ENCODE measurements at regions not wholly inside any gene's neighbourhood (a gene's known extent, or its start where the extent isn't known, plus 50 kb on each side); places are given as distances from the start of the nearest gene placed in this dataset.
"Not testable (repeated sequence)": the region's sequence is repeated elsewhere in the genome, so short reads cannot be mapped to it uniquely, and the experiment has no call there.

- in situ Hi-C loops (cut with HindIII; ENCODE audit: low pct_unique_long_range_greater_than_20kb, low sequenced_read_pairs), result no loop called here
- no peak for DNase-seq (ENCODE audit: low read depth, low spot score)
These were observed 238.8 kb downstream of the RNF152 start for GRCh38 chr18:61653823-61654551.

GRCh38 chr18:61651880-61652268 lies 240.9 kb downstream of the RNF152 start:
- DNase-seq (ENCODE audit: low read depth, low spot score), result peak; percentile 90
- in situ Hi-C loops (cut with HindIII; ENCODE audit: low pct_unique_long_range_greater_than_20kb, low sequenced_read_pairs), result no loop called here

GRCh38 chr18:61651145-61651879 lies 241.5 kb downstream of the RNF152 start:
- DNase-seq (ENCODE audit: low read depth, low spot score), result peak; percentile 48
- in situ Hi-C loops (cut with HindIII; ENCODE audit: low pct_unique_long_range_greater_than_20kb, low sequenced_read_pairs), result no loop called here

GRCh38 chr18:61643884-61644647 lies 248.7 kb downstream of the RNF152 start:
- in situ Hi-C loops (cut with HindIII; ENCODE audit: low pct_unique_long_range_greater_than_20kb, low sequenced_read_pairs), result no loop called here

DNA sequence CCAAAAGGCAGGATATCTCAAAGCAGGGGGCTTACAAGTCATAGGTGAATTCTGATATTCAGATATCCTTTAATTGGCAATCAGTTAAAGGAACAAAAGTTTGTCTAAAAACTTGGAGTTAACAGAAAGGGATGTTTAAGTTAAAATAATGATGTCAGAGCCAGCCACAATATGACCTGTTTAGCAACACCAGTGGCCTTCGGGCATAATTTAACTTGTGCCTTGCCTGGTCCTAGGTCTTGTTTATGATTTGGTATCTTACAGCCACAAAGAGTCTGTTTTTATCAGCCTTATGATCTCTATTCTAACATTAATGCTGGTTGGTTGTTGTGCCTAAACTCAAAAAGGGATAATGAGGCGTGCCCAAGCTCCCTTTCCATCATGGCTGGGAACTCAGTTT lies 252.9 kb downstream of the RNF152 start:
- in situ Hi-C loops (cut with HindIII; ENCODE audit: low pct_unique_long_range_greater_than_20kb, low sequenced_read_pairs), result no loop called here

More at GRCh38 chr18:61643884-61644647, 248.7 kb downstream of the RNF152 start:
- peak; percentile 24 for DNase-seq (ENCODE audit: low read depth, low spot score)

DNA sequence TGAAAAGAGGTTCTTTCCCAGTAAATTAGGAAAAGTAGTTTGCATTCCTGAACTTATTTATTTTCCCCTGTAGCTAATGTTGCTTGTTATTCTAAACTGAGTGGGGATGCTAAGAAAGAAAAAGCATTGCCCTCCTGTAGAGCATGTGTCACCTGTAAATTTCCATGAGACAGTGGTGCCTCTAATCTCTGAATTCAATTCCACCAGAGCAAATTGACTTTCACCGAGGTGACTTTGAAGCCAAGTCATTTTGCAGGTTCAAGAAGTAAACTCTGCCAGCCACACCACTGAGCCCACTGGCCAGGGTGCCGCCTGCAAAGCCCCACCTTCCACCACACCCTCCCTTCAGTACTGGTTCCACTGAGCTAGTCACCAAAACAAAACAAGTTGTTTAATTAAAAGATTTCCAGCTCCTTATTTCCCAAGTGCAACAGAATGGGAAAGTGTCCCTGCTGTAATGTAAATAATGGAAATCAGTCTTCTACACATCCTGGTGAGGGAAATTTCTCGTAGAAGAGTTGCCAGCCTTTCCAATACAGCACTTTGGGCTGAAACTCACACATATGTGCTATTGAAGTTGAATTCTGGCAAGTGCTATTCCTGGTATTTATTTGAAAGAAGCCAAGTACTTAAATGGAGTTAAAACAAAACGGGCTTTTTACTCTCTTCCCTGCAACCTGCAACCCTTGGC lies 254.8 kb downstream of the RNF152 start:
- no peak for DNase-seq (ENCODE audit: low read depth, low spot score)
- in situ Hi-C loops (cut with HindIII; ENCODE audit: low pct_unique_long_range_greater_than_20kb, low sequenced_read_pairs), result no loop called here

More for the DNA sequence above, 252.9 kb downstream of the RNF152 start:
- DNase-seq (ENCODE audit: low read depth, low spot score), result no peak

- DNase-seq (ENCODE audit: low read depth, low spot score), result no peak
- in situ Hi-C loops (cut with HindIII; ENCODE audit: low pct_unique_long_range_greater_than_20kb, low sequenced_read_pairs), result no loop called here
These were observed 255.5 kb downstream of the RNF152 start for GRCh38 chr18:61637319-61637718.

- peak; percentile 61 for DNase-seq (ENCODE audit: low read depth, low spot score)
- in situ Hi-C loops (cut with HindIII; ENCODE audit: low pct_unique_long_range_greater_than_20kb, low sequenced_read_pairs), result no loop called here
These were observed 256.8 kb downstream of the RNF152 start for GRCh38 chr18:61635901-61636528.

DNA sequence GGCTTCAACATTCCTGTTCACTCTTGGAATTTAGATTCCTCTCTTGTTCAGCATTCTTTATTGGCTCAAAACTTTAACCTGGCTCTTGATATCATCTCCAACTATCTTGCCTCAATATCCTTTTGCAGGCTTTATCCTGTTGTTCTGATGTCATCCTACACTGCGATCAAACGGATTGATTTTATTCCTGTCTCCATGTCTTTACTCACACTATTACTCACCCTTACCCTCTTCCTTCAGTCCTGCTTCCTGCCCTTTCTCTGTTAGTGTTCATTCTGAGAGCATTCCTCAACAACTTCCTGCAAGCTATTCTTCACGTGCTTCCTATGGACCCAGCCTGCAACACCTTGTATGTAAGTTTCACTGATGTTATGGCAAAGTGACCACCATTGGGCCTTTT lies 264.7 kb downstream of the RNF152 start:
- DNase-seq (ENCODE audit: low read depth, low spot score), result no peak
- in situ Hi-C loops (cut with HindIII; ENCODE audit: low pct_unique_long_range_greater_than_20kb, low sequenced_read_pairs), result no loop called here

- DNase-seq (ENCODE audit: low read depth, low spot score); in situ Hi-C loops (cut with HindIII; ENCODE audit: low pct_unique_long_range_greater_than_20kb, low sequenced_read_pairs): not testable (repeated sequence)
These were observed 268.2 kb downstream of the RNF152 start for GRCh38 chr18:61624631-61625030.

- in situ Hi-C loops (cut with HindIII; ENCODE audit: low pct_unique_long_range_greater_than_20kb, low sequenced_read_pairs), result no loop called here
- DNase-seq (ENCODE audit: low read depth, low spot score), result no peak
These were observed 273.0 kb downstream of the RNF152 start for GRCh38 chr18:61619783-61620182.

DNA sequence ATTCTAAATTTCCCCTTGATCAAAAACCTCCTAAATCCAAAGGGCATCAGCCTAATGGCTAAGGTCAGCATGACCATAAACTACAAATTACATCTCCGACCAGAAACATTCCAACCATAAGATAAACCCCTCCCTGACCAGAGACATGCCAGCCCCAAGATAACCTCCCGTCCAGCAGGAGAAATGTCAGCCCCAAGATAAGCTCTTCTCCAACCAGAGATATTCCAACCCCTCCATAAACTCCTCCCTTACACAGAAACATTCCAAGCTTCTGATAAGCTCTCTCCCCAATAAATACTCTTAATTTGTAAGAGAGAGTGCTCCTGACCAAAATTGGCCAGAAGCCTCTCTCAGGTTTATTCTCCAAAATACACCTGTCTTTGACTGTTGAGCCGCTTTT lies 274.0 kb downstream of the RNF152 start:
- DNase-seq (ENCODE audit: low read depth, low spot score), result no peak
- in situ Hi-C loops (cut with HindIII; ENCODE audit: low pct_unique_long_range_greater_than_20kb, low sequenced_read_pairs), result no loop called here

DNA sequence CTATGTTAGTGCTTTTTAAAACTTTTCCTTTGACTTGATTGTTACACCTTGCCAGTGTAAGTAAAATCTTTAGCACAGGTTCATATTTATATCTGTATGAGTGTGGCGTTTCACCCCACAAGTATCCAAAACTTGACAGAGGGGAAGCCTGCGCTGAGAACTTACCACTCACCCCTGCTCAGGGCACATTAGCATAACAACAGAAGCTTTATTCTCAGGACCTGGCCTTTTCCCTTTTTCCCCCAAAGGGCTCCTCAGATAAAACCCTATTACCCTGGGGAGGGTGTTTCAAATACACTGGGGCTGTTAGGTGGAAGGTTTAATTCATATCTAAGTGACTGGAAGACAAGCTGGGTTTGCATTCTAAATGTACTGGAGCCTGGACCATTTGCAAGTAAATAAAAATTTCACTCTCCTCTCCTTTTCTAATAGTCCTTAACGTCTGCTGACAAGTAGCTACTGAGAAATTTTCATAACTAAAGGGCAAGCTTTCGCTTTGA lies 276.6 kb downstream of the RNF152 start:
- in situ Hi-C loops (cut with HindIII; ENCODE audit: low pct_unique_long_range_greater_than_20kb, low sequenced_read_pairs), result no loop called here
- no peak for DNase-seq (ENCODE audit: low read depth, low spot score)

DNA sequence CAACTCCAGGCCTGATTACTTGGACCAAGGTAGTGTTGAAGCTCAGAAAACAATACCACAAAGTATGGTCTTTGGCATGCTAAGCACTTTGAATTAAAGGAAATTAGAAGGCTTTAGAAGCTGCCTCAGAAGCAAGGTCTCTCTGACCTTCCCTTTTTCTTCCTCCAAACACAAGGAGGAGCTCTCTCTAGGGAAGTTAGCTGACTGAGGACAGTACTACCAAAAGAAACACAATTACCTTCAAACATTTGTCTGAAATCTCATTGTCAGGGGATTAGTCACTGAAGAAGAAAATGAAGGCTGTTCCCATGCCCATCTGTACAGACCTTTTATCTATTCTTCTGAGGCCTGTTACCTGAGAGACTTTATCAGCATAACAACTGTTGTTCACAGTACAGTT lies 279.3 kb downstream of the CDH20 start:
- in situ Hi-C loops (cut with HindIII; ENCODE audit: low pct_unique_long_range_greater_than_20kb, low sequenced_read_pairs), result no loop called here

GRCh38 chr18:61609131-61609530 lies 275.9 kb downstream of the CDH20 start:
- in situ Hi-C loops (cut with HindIII; ENCODE audit: low pct_unique_long_range_greater_than_20kb, low sequenced_read_pairs), result no loop called here
- no peak for DNase-seq (ENCODE audit: low read depth, low spot score)

More for the DNA sequence above, 279.3 kb downstream of the CDH20 start:
- peak; percentile 33 for DNase-seq (ENCODE audit: low read depth, low spot score)

GRCh38 chr18:61608316-61608715 lies 275.1 kb downstream of the CDH20 start:
- in situ Hi-C loops (cut with HindIII; ENCODE audit: low pct_unique_long_range_greater_than_20kb, low sequenced_read_pairs), result no loop called here
- no peak for DNase-seq (ENCODE audit: low read depth, low spot score)

DNA sequence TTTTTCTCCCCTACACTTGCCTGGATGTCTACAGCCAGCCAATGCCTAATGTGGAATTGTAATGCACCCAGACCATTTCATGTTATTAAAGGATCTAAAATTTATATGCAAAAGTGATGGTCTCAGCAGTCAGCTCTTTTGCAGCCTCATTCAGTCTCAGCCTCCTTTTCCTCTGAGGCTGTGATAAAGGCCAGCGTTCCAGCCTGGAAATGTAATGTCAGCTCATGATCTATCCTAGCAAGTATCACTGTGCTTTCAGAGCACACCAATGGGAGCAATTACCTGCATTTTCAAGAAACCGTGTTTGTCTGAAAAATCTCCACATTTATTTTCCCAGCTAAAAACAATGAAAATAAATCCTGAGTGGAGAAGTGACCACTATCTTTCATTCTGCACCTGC lies 274.6 kb downstream of the CDH20 start:
- DNase-seq (ENCODE audit: low read depth, low spot score), result no peak
- in situ Hi-C loops (cut with HindIII; ENCODE audit: low pct_unique_long_range_greater_than_20kb, low sequenced_read_pairs), result no loop called here
